Glutamatergic neuron (in vitro differentiated cells): ENCODE measurements at regions not wholly inside any gene's neighbourhood (a gene's known extent, or its start where the extent isn't known, plus 50 kb on each side); places are given as distances from the start of the nearest gene placed in this dataset.
"Not testable (repeated sequence)": the region's sequence is repeated elsewhere in the genome, so short reads cannot be mapped to it uniquely, and the experiment has no call there.

ENCODE experiments used
- DNase-seq: peaks from one replicate; pipeline ENCODE4 v3.0.0; 2022
- H3K27ac Mint-ChIP-seq: one replicate; pipeline ENCODE4 v1.8.0; 2020; ENCODE audit warnings: mild to moderate bottlenecking, mixed read lengths, inconsistent platforms; ENCODE audit not compliant: unreplicated experiment
- H3K27me3 Mint-ChIP-seq: one replicate; pipeline ENCODE4 v1.8.0; 2020; ENCODE audit warnings: mild to moderate bottlenecking, moderate library complexity, mixed read lengths, inconsistent platforms; ENCODE audit not compliant: unreplicated experiment
- H3K36me3 Mint-ChIP-seq: one replicate; pipeline ENCODE4 v1.8.0; 2020; ENCODE audit warnings: mild to moderate bottlenecking, mixed read lengths, inconsistent platforms; ENCODE audit not compliant: unreplicated experiment
- H3K4me1 Mint-ChIP-seq: one replicate; pipeline ENCODE4 v1.8.0; 2020; ENCODE audit warnings: mild to moderate bottlenecking, low read depth, mixed read lengths, inconsistent platforms; ENCODE audit not compliant: unreplicated experiment
- H3K4me3 Mint-ChIP-seq: one replicate; pipeline ENCODE4 v1.8.0; 2020; ENCODE audit warnings: mild to moderate bottlenecking, mixed read lengths, inconsistent platforms; ENCODE audit not compliant: unreplicated experiment
- H3K9me3 Mint-ChIP-seq: one replicate; pipeline ENCODE4 v1.8.0; 2020; ENCODE audit warnings: mild to moderate bottlenecking, moderate library complexity, mixed read lengths, inconsistent platforms; ENCODE audit not compliant: unreplicated experiment
- TF ChIP-seq, protein P1 (sequence below): fragments of 200-600 bp; sonication (generic); IDR thresholded peaks from one replicate; pipeline ENCODE4 v1.5.0; 2021; ENCODE audit not compliant: partially characterized antibody, unreplicated experiment

DNA sequence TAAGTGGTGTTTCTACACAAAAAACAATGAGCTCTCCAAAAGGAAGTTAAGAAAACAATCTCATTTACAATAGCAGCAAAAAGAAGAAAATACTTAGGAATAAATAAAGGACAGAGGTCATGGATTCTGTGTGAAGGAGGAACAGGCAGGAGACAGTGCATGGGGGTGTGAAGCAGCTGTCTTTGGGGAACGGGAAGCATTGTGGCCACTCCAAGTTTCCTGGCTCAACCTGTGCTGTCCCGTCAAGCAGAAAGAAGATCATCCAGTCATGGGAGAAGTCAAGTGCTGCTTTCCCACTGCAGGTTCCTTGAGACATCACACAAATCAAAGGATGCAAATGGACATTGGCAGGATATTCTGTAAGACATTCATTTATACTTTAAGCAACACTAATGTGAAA lies 66.1 kb upstream of the MAML3 start:
- H3K27ac Mint-ChIP-seq, result no peak overlapping the region
- no peaks in the 10 kb centered on the region for H3K9me3 Mint-ChIP-seq
- TF ChIP-seq, protein P1, sequence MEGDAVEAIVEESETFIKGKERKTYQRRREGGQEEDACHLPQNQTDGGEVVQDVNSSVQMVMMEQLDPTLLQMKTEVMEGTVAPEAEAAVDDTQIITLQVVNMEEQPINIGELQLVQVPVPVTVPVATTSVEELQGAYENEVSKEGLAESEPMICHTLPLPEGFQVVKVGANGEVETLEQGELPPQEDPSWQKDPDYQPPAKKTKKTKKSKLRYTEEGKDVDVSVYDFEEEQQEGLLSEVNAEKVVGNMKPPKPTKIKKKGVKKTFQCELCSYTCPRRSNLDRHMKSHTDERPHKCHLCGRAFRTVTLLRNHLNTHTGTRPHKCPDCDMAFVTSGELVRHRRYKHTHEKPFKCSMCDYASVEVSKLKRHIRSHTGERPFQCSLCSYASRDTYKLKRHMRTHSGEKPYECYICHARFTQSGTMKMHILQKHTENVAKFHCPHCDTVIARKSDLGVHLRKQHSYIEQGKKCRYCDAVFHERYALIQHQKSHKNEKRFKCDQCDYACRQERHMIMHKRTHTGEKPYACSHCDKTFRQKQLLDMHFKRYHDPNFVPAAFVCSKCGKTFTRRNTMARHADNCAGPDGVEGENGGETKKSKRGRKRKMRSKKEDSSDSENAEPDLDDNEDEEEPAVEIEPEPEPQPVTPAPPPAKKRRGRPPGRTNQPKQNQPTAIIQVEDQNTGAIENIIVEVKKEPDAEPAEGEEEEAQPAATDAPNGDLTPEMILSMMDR, result no peak
- no peaks in the 10 kb centered on the region for H3K36me3 Mint-ChIP-seq
- H3K4me3 Mint-ChIP-seq, result no peak overlapping the region
- H3K4me1 Mint-ChIP-seq, result no peaks in the 10 kb centered on the region
- DNase-seq, result no peak
- peaks cover 2% of the 10 kb centered on the region for H3K27me3 Mint-ChIP-seq

DNA sequence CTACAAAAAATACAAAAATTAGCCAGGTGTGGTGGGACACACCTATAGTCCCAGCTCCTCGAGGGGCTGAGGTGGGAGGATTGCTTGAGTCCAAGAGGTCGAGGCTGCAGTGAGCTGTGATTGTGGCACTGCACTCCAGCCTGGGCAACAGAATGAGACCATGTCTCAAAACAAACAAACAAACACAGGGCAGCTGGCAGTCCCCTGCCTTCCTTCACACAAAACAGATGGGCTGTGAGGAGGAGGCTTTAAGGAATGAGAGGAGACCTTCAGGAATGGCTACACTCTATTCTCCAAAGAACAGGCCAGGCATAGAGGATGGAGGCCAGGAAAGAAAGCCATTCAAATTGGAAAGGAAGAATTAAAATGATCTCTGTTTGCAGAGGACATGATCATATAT lies 65.6 kb upstream of the MAML3 start:
- Mint-ChIP-seq H3K9me3 (no peaks in the 10 kb centered on the region), H3K4me1 (no peaks in the 10 kb centered on the region), H3K27ac (no peak overlapping the region), H3K27me3 (peaks cover 2% of the 10 kb centered on the region), H3K36me3 (no peaks in the 10 kb centered on the region), H3K4me3 (no peak overlapping the region)
- TF ChIP-seq, protein P1, result no peak
- DNase-seq, result no peak

DNA sequence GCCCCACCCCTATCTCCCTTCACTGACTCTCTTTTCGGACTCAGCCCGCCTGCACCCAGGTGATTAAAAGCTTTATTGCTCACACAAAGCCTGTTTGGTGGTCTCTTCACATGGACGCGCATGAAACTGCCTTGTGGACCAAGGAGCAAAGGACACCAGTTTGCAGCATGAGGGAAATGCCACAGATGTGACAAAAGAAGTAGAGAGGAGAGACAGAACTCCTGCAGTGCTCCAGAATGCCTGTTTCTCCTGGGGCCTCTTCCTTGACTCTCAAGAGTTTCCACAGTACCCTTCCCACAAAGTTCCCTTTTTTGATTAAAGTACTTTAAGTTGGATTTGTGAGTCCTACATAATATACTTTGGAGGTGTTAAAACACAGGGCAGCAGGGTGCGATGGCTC lies 65.1 kb upstream of the MAML3 start:
- not testable (repeated sequence) for H3K27ac Mint-ChIP-seq, H3K4me3 Mint-ChIP-seq, H3K27me3 Mint-ChIP-seq, H3K9me3 Mint-ChIP-seq, H3K36me3 Mint-ChIP-seq, DNase-seq, H3K4me1 Mint-ChIP-seq

DNA sequence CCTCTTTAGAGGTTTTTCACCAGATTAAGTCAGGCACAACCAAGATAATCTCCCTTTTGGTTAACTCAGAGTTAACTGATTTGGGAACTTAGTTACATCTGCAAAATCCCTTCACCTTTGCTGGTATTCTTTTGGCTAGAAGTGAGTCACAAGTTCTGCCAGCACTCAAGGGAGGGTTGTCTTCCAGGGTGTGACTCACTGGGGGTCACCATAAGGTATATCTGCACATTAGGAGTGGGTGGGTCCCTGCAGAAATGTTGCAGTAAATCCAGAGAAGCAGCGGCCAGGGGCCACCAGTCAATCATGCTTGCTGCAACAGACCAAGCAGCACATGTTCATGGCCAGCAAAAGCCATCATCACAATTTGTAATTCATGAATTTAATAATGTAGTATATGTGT lies 59.8 kb upstream of the MAML3 start:
- TF ChIP-seq, protein P1, result no peak
- Mint-ChIP-seq H3K36me3 (peaks cover 5% of the 10 kb centered on the region), H3K4me1 (no peaks in the 10 kb centered on the region), H3K27me3 (no peaks in the 10 kb centered on the region), H3K27ac (no peak overlapping the region), H3K4me3 (no peak overlapping the region), H3K9me3 (peaks cover 2% of the 10 kb centered on the region)
- DNase-seq, result no peak

DNA sequence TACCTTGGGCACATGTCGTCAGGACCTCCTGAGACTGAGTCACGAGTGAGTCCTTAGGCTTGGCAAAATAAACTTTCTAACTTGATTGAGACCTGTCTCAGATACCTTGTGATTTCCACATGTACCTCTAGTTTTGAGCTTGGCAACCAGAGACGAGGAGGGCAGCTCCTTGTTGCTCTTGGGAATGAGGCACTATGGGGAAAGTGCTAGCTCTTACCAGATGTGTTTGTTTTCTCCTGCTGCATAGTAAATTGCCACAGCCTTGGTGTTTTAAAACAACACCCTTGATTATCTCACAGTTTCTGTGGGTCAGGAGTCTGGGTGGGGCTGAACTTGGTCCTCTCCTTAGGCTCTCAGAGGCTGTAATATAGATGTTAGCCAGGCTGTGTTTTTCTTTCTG lies 59.1 kb upstream of the MAML3 start:
- Mint-ChIP-seq H3K27ac (no peak overlapping the region), H3K36me3 (peaks cover 5% of the 10 kb centered on the region), H3K27me3 (no peaks in the 10 kb centered on the region), H3K4me1 (no peaks in the 10 kb centered on the region), H3K4me3 (no peak overlapping the region), H3K9me3 (peaks cover 2% of the 10 kb centered on the region)
- TF ChIP-seq, protein P1, result no peak
- no peak for DNase-seq

DNA sequence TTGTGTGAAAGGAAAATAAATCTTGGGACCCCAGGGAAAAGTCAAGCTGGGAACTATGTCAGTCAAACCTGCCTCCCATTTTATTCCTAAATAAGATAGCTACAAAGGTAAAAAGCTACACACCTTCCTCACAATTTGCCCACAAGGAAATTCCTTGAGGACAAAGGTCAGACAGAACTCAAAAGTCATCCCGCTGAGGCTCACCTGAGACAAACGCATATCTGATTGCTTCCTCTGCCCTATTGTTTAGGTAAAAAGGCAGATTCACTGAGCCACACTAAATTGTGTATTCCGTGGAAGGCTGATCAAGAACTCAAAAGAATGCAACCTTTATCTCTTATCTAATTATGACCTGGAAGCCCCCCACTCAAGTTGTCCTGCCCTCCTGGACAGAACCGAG lies 58.7 kb upstream of the MAML3 start:
- Mint-ChIP-seq H3K9me3 (peaks cover 2% of the 10 kb centered on the region), H3K36me3 (peaks cover 5% of the 10 kb centered on the region), H3K27ac (no peak overlapping the region), H3K4me3 (no peak overlapping the region), H3K27me3 (no peaks in the 10 kb centered on the region), H3K4me1 (no peaks in the 10 kb centered on the region)
- TF ChIP-seq, protein P1, result no peak
- DNase-seq, result no peak
